HEK293 (cell line): ENCODE measurements at regions not wholly inside any gene's neighbourhood (a gene's known extent, or its start where the extent isn't known, plus 50 kb on each side); places are given as distances from the start of the nearest gene placed in this dataset.

Source experiments
- AEBP2 ChIP-seq: fragments of 450-650 bp; formaldehyde crosslinking; IDR thresholded peaks from 2 replicates; pipeline ENCODE4 v1.5.1; 2016; ENCODE audit warnings: missing biosample characterization, missing genetic modification characterization, borderline replicate concordance
- BCL11B ChIP-seq: fragments of 450-650 bp; formaldehyde crosslinking; IDR thresholded peaks from 2 replicates; pipeline ENCODE4 v1.5.1; 2016; ENCODE audit warnings: low read depth, missing biosample characterization, missing genetic modification characterization
- BCL6B ChIP-seq: fragments of 450-650 bp; formaldehyde crosslinking; IDR thresholded peaks from 2 replicates; pipeline ENCODE4 v1.5.1; 2017; ENCODE audit warnings: missing biosample characterization, missing genetic modification characterization
- EGR2 ChIP-seq: fragments of 450-650 bp; formaldehyde crosslinking; IDR thresholded peaks from 2 replicates; pipeline ENCODE4 v1.5.1; 2016; ENCODE audit warnings: low read depth, missing biosample characterization, missing genetic modification characterization
- GLI2 ChIP-seq: fragments of 450-650 bp; formaldehyde crosslinking; IDR thresholded peaks from 2 replicates; pipeline ENCODE4; 2017; ENCODE audit warnings: missing biosample characterization, missing genetic modification characterization, low read depth, borderline replicate concordance
- HIC1 ChIP-seq: fragments of 450-650 bp; formaldehyde crosslinking; IDR thresholded peaks from 2 replicates; pipeline ENCODE4 v1.5.1; 2016; ENCODE audit warnings: missing biosample characterization, missing genetic modification characterization
- HOXC10 ChIP-seq: sonication (generic); formaldehyde crosslinking; IDR thresholded peaks from 2 replicates; pipeline ENCODE4 v1.8.1; 2023; ENCODE audit warnings: mild to moderate bottlenecking, missing genetic modification reagents
- MEIS1 ChIP-seq: sonication (generic); formaldehyde crosslinking; IDR thresholded peaks from 2 replicates; pipeline ENCODE4 v1.8.1; 2022; ENCODE audit warnings: missing genetic modification reagents, mild to moderate bottlenecking, borderline replicate concordance
- PRDM4 ChIP-seq: fragments of 450-650 bp; formaldehyde crosslinking; IDR thresholded peaks from 2 replicates; pipeline ENCODE4 v1.5.1; 2017; ENCODE audit warnings: missing biosample characterization, missing genetic modification characterization
- SALL2 ChIP-seq: fragments of 450-650 bp; formaldehyde crosslinking; IDR thresholded peaks from 2 replicates; pipeline ENCODE4 v1.5.0; 2017; ENCODE audit warnings: missing biosample characterization, mild to moderate bottlenecking, missing genetic modification characterization, borderline replicate concordance
- ZBTB48 ChIP-seq: fragments of 450-650 bp; formaldehyde crosslinking; IDR thresholded peaks from 2 replicates; pipeline ENCODE4 v1.5.1; 2016; ENCODE audit warnings: missing biosample characterization, missing genetic modification characterization
- ZBTB8A ChIP-seq: fragments of 450-650 bp; formaldehyde crosslinking; IDR thresholded peaks from 2 replicates; pipeline ENCODE4 v1.5.1; 2016; ENCODE audit warnings: missing biosample characterization, missing genetic modification characterization
- ZIC2 ChIP-seq: fragments of 450-650 bp; formaldehyde crosslinking; IDR thresholded peaks from 2 replicates; pipeline ENCODE4 v1.5.1; 2016; ENCODE audit warnings: missing biosample characterization, missing genetic modification characterization
- ZNF112 ChIP-seq: fragments of 450-650 bp; formaldehyde crosslinking; IDR thresholded peaks from 2 replicates; pipeline ENCODE4 v1.5.0; 2017; ENCODE audit warnings: missing biosample characterization, missing genetic modification characterization
- ZNF341 ChIP-seq: fragments of 450-650 bp; formaldehyde crosslinking; IDR thresholded peaks from 2 replicates; pipeline ENCODE4; 2016; ENCODE audit warnings: low read depth, missing biosample characterization, missing genetic modification characterization
- ZNF366 ChIP-seq: fragments of 450-650 bp; formaldehyde crosslinking; conservative IDR thresholded peaks from 2 replicates; pipeline ENCODE4 v1.5.1; 2016; ENCODE audit warnings: missing biosample characterization, missing genetic modification characterization
- ZNF37A ChIP-seq: fragments of 450-650 bp; IDR thresholded peaks from 2 replicates; pipeline ENCODE4 v1.5.1; 2018; ENCODE audit warnings: missing biosample characterization, missing genetic modification characterization
- ZNF394 ChIP-seq: fragments of 450-650 bp; formaldehyde crosslinking; IDR thresholded peaks from 2 replicates; pipeline ENCODE4 v1.5.1; 2016; ENCODE audit warnings: missing biosample characterization, missing genetic modification characterization, mild to moderate bottlenecking, moderate library complexity, borderline replicate concordance
- ZNF416 ChIP-seq: fragments of 450-650 bp; formaldehyde crosslinking; IDR thresholded peaks from 2 replicates; pipeline ENCODE4 v1.5.1; 2016; ENCODE audit warnings: missing biosample characterization, missing genetic modification characterization
- ZNF513 ChIP-seq: fragments of 450-650 bp; IDR thresholded peaks from 2 replicates; pipeline ENCODE4 v1.5.1; 2018; ENCODE audit warnings: missing biosample characterization, missing genetic modification characterization
- ZNF521 ChIP-seq: fragments of 450-650 bp; formaldehyde crosslinking; IDR thresholded peaks from 2 replicates; pipeline ENCODE4 v1.5.1; 2017; ENCODE audit warnings: missing biosample characterization, mild to moderate bottlenecking, missing genetic modification characterization
- ZNF621 ChIP-seq: fragments of 450-650 bp; formaldehyde crosslinking; IDR thresholded peaks from 2 replicates; pipeline ENCODE4 v1.5.1; 2017; ENCODE audit warnings: missing biosample characterization, missing genetic modification characterization
- ZNF624 ChIP-seq: fragments of 450-650 bp; formaldehyde crosslinking; IDR thresholded peaks from 2 replicates; pipeline ENCODE4 v1.5.1; 2017; ENCODE audit warnings: missing biosample characterization, missing genetic modification characterization
- ZNF660 ChIP-seq: fragments of 450-650 bp; IDR thresholded peaks from 2 replicates; pipeline ENCODE4 v1.5.1; 2018; ENCODE audit warnings: missing biosample characterization, mild to moderate bottlenecking, missing genetic modification characterization
- ZNF701 ChIP-seq: fragments of 450-650 bp; formaldehyde crosslinking; IDR thresholded peaks from 2 replicates; pipeline ENCODE4 v1.5.1; 2016; ENCODE audit warnings: missing biosample characterization, missing genetic modification characterization
- ZNF776 ChIP-seq: fragments of 450-650 bp; formaldehyde crosslinking; IDR thresholded peaks from 2 replicates; pipeline ENCODE4 v1.5.0; 2017; ENCODE audit warnings: missing biosample characterization, missing genetic modification characterization, borderline replicate concordance
- ZNF843 ChIP-seq: fragments of 450-650 bp; formaldehyde crosslinking; IDR thresholded peaks from 2 replicates; pipeline ENCODE4 v1.5.1; 2016; ENCODE audit warnings: missing biosample characterization, missing genetic modification characterization
- TF ChIP-seq, protein P1 (sequence below): fragments of 450-650 bp; formaldehyde crosslinking; IDR thresholded peaks from 2 replicates; pipeline ENCODE4 v1.5.1; 2017; ENCODE audit warnings: missing biosample characterization, missing genetic modification characterization
- TF ChIP-seq, protein P2 (sequence below): fragments of 450-650 bp; formaldehyde crosslinking; IDR thresholded peaks from 2 replicates; pipeline ENCODE4 v1.5.1; 2016; ENCODE audit warnings: missing biosample characterization, missing genetic modification characterization

DNA sequence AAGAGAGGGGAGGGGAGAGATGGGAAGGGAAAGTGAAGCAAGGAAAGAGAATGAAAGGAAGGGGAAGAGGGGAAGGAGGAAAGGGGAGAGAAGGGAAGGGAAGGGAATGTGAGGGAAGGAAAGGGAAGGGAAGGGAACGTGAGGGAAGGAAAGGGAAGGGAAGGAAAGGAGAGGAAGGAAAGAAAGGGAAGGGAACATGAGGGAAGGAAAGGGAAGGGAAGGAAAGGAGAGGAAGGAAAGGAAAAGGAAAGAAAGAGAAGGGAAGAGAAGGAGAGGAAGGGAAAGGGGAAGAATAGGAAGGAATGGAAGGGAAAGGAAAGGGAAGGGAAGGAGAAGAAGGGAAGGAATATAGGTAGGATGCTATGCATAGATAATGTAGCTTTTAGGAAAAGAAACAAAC, 139.7 kb upstream of the PTER start (continued):
- TF ChIP-seq ZIC2 (tag by site-specific recombination) (no peak), ZNF394 (tag by site-specific recombination) (no peak), SALL2 (tag by site-specific recombination) (no peak), ZNF843 (tag by site-specific recombination) (no peak), AEBP2 (no peak), ZNF701 (tag by site-specific recombination) (no peak), ZNF621 (tag by site-specific recombination) (no peak), ZBTB48 (tag by site-specific recombination) (peak; percentile 62), ZBTB8A (tag by site-specific recombination) (no peak), ZNF521 (tag by site-specific recombination) (no peak), ZNF624 (tag by site-specific recombination) (no peak), ZNF776 (0 out of 2 replicates have a peak, but pooled peaks have one; percentile 66), ZNF366 (tag by site-specific recombination) (peak; percentile 47; the same call in 1 of the 2 replicates), PRDM4 (tag by site-specific recombination) (no peak), MEIS1 (CRISPR knock-in tag) (no peak), ZNF341 (tag by site-specific recombination) (no peak), BCL6B (no peak), ZNF416 (no peak), ZNF660 (no peak), HIC1 (no peak), HOXC10 (CRISPR knock-in tag) (no peak), EGR2 (tag by site-specific recombination) (no peak), BCL11B (tag by site-specific recombination) (no peak), GLI2 (no peak), ZNF513 (no peak), ZNF37A (tag by site-specific recombination) (no peak), ZNF112 (tag by site-specific recombination) (0 out of 2 replicates have a peak, but pooled peaks have one; percentile 20)
- TF ChIP-seq, protein P1, sequence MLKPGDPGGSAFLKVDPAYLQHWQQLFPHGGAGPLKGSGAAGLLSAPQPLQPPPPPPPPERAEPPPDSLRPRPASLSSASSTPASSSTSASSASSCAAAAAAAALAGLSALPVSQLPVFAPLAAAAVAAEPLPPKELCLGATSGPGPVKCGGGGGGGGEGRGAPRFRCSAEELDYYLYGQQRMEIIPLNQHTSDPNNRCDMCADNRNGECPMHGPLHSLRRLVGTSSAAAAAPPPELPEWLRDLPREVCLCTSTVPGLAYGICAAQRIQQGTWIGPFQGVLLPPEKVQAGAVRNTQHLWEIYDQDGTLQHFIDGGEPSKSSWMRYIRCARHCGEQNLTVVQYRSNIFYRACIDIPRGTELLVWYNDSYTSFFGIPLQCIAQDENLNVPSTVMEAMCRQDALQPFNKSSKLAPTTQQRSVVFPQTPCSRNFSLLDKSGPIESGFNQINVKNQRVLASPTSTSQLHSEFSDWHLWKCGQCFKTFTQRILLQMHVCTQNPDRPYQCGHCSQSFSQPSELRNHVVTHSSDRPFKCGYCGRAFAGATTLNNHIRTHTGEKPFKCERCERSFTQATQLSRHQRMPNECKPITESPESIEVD (tag by site-specific recombination) = no peak
- TF ChIP-seq, protein P2, sequence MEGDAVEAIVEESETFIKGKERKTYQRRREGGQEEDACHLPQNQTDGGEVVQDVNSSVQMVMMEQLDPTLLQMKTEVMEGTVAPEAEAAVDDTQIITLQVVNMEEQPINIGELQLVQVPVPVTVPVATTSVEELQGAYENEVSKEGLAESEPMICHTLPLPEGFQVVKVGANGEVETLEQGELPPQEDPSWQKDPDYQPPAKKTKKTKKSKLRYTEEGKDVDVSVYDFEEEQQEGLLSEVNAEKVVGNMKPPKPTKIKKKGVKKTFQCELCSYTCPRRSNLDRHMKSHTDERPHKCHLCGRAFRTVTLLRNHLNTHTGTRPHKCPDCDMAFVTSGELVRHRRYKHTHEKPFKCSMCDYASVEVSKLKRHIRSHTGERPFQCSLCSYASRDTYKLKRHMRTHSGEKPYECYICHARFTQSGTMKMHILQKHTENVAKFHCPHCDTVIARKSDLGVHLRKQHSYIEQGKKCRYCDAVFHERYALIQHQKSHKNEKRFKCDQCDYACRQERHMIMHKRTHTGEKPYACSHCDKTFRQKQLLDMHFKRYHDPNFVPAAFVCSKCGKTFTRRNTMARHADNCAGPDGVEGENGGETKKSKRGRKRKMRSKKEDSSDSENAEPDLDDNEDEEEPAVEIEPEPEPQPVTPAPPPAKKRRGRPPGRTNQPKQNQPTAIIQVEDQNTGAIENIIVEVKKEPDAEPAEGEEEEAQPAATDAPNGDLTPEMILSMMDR (tag by site-specific recombination) = no peak
